ENCODE measurements at regions not wholly inside any gene's neighbourhood (a gene's known extent, or its start where the extent isn't known, plus 50 kb on each side); places are given as distances from the start of the nearest gene placed in this dataset.

GRCh38 chr7:17178545-17178944, 119.9 kb upstream of the AHR start:
- Mint-ChIP-seq H3K4me3 (no peak overlapping the region), H3K4me1 (peaks cover 3% of the 10 kb centered on the region), H3K36me3 (ENCODE audit: low read depth) (no peaks in the 10 kb centered on the region), H3K27me3 (no peaks in the 10 kb centered on the region), H3K9me3 (peaks cover 3% of the 10 kb centered on the region), H3K27ac (no peak overlapping the region)
- DNase-seq (no peak), ATAC-seq (no peak)

GRCh38 chr7:17181482-17181881, 117.0 kb upstream of the AHR start:
- H3K4me1 Mint-ChIP-seq, result peaks cover 13% of the 10 kb centered on the region
- no peak for DNase-seq
- ATAC-seq, result no peak
- H3K27ac Mint-ChIP-seq, result no peak overlapping the region
- H3K36me3 Mint-ChIP-seq (ENCODE audit: low read depth), result no peaks in the 10 kb centered on the region
- no peaks in the 10 kb centered on the region for H3K9me3 Mint-ChIP-seq
- no peaks in the 10 kb centered on the region for H3K27me3 Mint-ChIP-seq
- H3K4me3 Mint-ChIP-seq, result no peak overlapping the region

- Mint-ChIP-seq H3K4me3 (no peak overlapping the region), H3K4me1 (peaks cover 18% of the 10 kb centered on the region), H3K9me3 (no peaks in the 10 kb centered on the region), H3K27me3 (no peaks in the 10 kb centered on the region), H3K36me3 (ENCODE audit: low read depth) (no peaks in the 10 kb centered on the region), H3K27ac (no peak overlapping the region)
- ATAC-seq (no peak), DNase-seq (no peak)
Measured at GRCh38 chr7:17183630-17184328, 114.7 kb upstream of the AHR start.

GRCh38 chr7:17184805-17185689, 113.4 kb upstream of the AHR start:
- Mint-ChIP-seq H3K4me1 (peaks cover 18% of the 10 kb centered on the region), H3K9me3 (no peaks in the 10 kb centered on the region), H3K36me3 (ENCODE audit: low read depth) (no peaks in the 10 kb centered on the region), H3K27ac (no peak overlapping the region), H3K27me3 (no peaks in the 10 kb centered on the region), H3K4me3 (no peak overlapping the region)
- DNase-seq (no peak), ATAC-seq (no peak)

- peak overlapping the region; percentile 19 for H3K27ac Mint-ChIP-seq
- ATAC-seq, result peak; percentile 72
Measured at GRCh38 chr7:17185690-17186070, 112.8 kb upstream of the AHR start.

GRCh38 chr7:17186745-17187530, 111.5 kb upstream of the AHR start:
- DNase-seq, result no peak
- no peak for ATAC-seq
- H3K27me3 Mint-ChIP-seq, result no peaks in the 10 kb centered on the region
- no peaks in the 10 kb centered on the region for H3K36me3 Mint-ChIP-seq (ENCODE audit: low read depth)
- no peak overlapping the region for H3K4me3 Mint-ChIP-seq
- no peaks in the 10 kb centered on the region for H3K9me3 Mint-ChIP-seq
- H3K4me1 Mint-ChIP-seq, result peaks cover 18% of the 10 kb centered on the region
- H3K27ac Mint-ChIP-seq, result peak overlapping the region; percentile 25

More at GRCh38 chr7:17185690-17186070, 112.8 kb upstream of the AHR start:
- Mint-ChIP-seq H3K36me3 (ENCODE audit: low read depth) (no peaks in the 10 kb centered on the region), H3K9me3 (no peaks in the 10 kb centered on the region), H3K4me1 (peaks cover 18% of the 10 kb centered on the region), H3K27me3 (no peaks in the 10 kb centered on the region), H3K4me3 (no peak overlapping the region)
- no peak for DNase-seq

- no peak for DNase-seq
- Mint-ChIP-seq H3K27me3 (no peaks in the 10 kb centered on the region), H3K4me1 (peaks cover 19% of the 10 kb centered on the region), H3K9me3 (no peaks in the 10 kb centered on the region), H3K27ac (no peak overlapping the region), H3K4me3 (no peak overlapping the region), H3K36me3 (ENCODE audit: low read depth) (no peaks in the 10 kb centered on the region)
- ATAC-seq, result no peak
Measured at GRCh38 chr7:17194656-17195055, 103.8 kb upstream of the AHR start.

GRCh38 chr7:17195576-17195975, 102.9 kb upstream of the AHR start:
- H3K4me3 Mint-ChIP-seq, result no peak overlapping the region
- no peak overlapping the region for H3K27ac Mint-ChIP-seq
- ATAC-seq (no peak), DNase-seq (no peak)
- H3K9me3 Mint-ChIP-seq, result no peaks in the 10 kb centered on the region
- H3K36me3 Mint-ChIP-seq (ENCODE audit: low read depth), result no peaks in the 10 kb centered on the region
- H3K4me1 Mint-ChIP-seq, result peaks cover 19% of the 10 kb centered on the region
- no peaks in the 10 kb centered on the region for H3K27me3 Mint-ChIP-seq

- DNase-seq, result no peak
- Mint-ChIP-seq H3K27me3 (no peaks in the 10 kb centered on the region), H3K4me3 (no peak overlapping the region), H3K36me3 (ENCODE audit: low read depth) (no peaks in the 10 kb centered on the region), H3K9me3 (no peaks in the 10 kb centered on the region), H3K4me1 (no peaks in the 10 kb centered on the region), H3K27ac (no peak overlapping the region)
- no peak for ATAC-seq
Measured at GRCh38 chr7:17205910-17206309, 92.5 kb upstream of the AHR start.

GRCh38 chr7:17206349-17206905, 92.0 kb upstream of the AHR start:
- DNase-seq, result no peak
- Mint-ChIP-seq H3K27me3 (no peaks in the 10 kb centered on the region), H3K4me3 (no peak overlapping the region), H3K27ac (no peak overlapping the region), H3K36me3 (ENCODE audit: low read depth) (no peaks in the 10 kb centered on the region), H3K9me3 (no peaks in the 10 kb centered on the region), H3K4me1 (no peaks in the 10 kb centered on the region)
- no peak for ATAC-seq

GRCh38 chr7:17207220-17207619, 91.2 kb upstream of the AHR start:
- H3K9me3 Mint-ChIP-seq, result no peaks in the 10 kb centered on the region
- no peaks in the 10 kb centered on the region for H3K27me3 Mint-ChIP-seq
- ATAC-seq (no peak), DNase-seq (no peak)
- H3K27ac Mint-ChIP-seq, result no peak overlapping the region
- H3K36me3 Mint-ChIP-seq (ENCODE audit: low read depth), result no peaks in the 10 kb centered on the region
- H3K4me3 Mint-ChIP-seq, result no peak overlapping the region
- H3K4me1 Mint-ChIP-seq, result no peaks in the 10 kb centered on the region

- Mint-ChIP-seq H3K9me3 (no peaks in the 10 kb centered on the region), H3K4me3 (no peak overlapping the region), H3K27ac (no peak overlapping the region), H3K36me3 (ENCODE audit: low read depth) (no peaks in the 10 kb centered on the region), H3K4me1 (no peaks in the 10 kb centered on the region), H3K27me3 (no peaks in the 10 kb centered on the region)
- no peak for ATAC-seq
- DNase-seq, result no peak
Measured at GRCh38 chr7:17209101-17209500, 89.4 kb upstream of the AHR start.

- H3K4me3 Mint-ChIP-seq, result no peak overlapping the region
- no peak for ATAC-seq
Measured at GRCh38 chr7:17211307-17211836, 87.1 kb upstream of the AHR start.

GRCh38 chr7:17212188-17212587, 86.3 kb upstream of the AHR start:
- Mint-ChIP-seq H3K36me3 (ENCODE audit: low read depth) (no peaks in the 10 kb centered on the region), H3K27me3 (no peaks in the 10 kb centered on the region), H3K4me1 (no peaks in the 10 kb centered on the region), H3K9me3 (no peaks in the 10 kb centered on the region), H3K4me3 (no peak overlapping the region), H3K27ac (no peak overlapping the region)
- no peak for ATAC-seq
- DNase-seq, result no peak

More at GRCh38 chr7:17211307-17211836, 87.1 kb upstream of the AHR start:
- no peaks in the 10 kb centered on the region for H3K9me3 Mint-ChIP-seq
- H3K4me1 Mint-ChIP-seq, result no peaks in the 10 kb centered on the region
- H3K36me3 Mint-ChIP-seq (ENCODE audit: low read depth), result no peaks in the 10 kb centered on the region
- H3K27ac Mint-ChIP-seq, result no peak overlapping the region
- H3K27me3 Mint-ChIP-seq, result no peaks in the 10 kb centered on the region
- DNase-seq, result no peak

Data from activated naive CD8-positive, alpha-beta T cell treated with anti-CD3 and anti-CD28 coated beads, Interleukin-2, amount 50 U/mL, for 24 hours (primary cell).